ENCODE measurements at regions not wholly inside any gene's neighbourhood (a gene's known extent, or its start where the extent isn't known, plus 50 kb on each side); places are given as distances from the start of the nearest gene placed in this dataset.
A peak's percentile ranks its signal among the peaks of the same experiment; 100 is the strongest.

GRCh38 chr1:115193046-115193828 lies 103.9 kb upstream of the TSPAN2 start:
- Mint-ChIP-seq H3K4me1 (ENCODE audit: unreplicated experiment) (peaks cover 35% of the 10 kb centered on the region), H3K36me3 (no peaks in the 10 kb centered on the region), H3K4me3 (no peak overlapping the region), H3K27me3 (peaks cover 4% of the 10 kb centered on the region), H3K9me3 (no peaks in the 10 kb centered on the region), H3K27ac (no peak overlapping the region)
- no peak for DNase-seq (ENCODE audit: extremely low spot score, unreplicated experiment)
- TF ChIP-seq, protein P1, sequence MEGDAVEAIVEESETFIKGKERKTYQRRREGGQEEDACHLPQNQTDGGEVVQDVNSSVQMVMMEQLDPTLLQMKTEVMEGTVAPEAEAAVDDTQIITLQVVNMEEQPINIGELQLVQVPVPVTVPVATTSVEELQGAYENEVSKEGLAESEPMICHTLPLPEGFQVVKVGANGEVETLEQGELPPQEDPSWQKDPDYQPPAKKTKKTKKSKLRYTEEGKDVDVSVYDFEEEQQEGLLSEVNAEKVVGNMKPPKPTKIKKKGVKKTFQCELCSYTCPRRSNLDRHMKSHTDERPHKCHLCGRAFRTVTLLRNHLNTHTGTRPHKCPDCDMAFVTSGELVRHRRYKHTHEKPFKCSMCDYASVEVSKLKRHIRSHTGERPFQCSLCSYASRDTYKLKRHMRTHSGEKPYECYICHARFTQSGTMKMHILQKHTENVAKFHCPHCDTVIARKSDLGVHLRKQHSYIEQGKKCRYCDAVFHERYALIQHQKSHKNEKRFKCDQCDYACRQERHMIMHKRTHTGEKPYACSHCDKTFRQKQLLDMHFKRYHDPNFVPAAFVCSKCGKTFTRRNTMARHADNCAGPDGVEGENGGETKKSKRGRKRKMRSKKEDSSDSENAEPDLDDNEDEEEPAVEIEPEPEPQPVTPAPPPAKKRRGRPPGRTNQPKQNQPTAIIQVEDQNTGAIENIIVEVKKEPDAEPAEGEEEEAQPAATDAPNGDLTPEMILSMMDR (conservative IDR thresholded peaks at IDR 0.05) = no peak

DNA sequence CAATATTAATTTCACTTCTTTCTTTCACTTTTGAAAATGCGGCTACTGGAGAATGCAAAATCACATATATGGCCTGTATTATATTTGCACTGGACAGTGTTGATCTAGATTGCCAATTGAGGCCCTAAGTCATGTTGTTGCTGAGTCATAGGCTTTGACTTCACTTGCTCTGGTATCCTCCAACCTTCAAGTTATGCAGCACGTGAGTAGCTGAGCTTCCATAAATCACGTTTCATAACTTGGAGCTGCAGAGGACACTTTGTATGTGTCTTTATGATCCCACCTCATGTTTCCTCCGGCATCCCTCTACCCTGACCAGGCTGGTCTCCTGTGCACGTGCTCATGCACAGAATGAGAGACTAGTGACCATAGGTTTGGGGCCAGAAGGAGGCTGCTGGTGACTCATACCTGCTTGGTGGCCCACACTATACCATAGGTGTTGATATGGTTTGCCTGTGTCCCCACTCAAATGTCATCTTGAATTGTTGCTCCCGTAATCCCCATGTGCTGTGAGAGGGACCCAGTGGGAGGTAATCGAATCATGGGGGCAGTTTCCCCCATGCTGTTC lies 103.0 kb upstream of the TSPAN2 start:
- Mint-ChIP-seq H3K4me1 (ENCODE audit: unreplicated experiment) (peaks cover 35% of the 10 kb centered on the region), H3K4me3 (no peak overlapping the region), H3K27me3 (no peaks in the 10 kb centered on the region), H3K36me3 (no peaks in the 10 kb centered on the region), H3K27ac (no peak overlapping the region), H3K9me3 (no peaks in the 10 kb centered on the region)
- TF ChIP-seq, protein P1 (conservative IDR thresholded peaks at IDR 0.05) = no peak
- DNase-seq (ENCODE audit: extremely low spot score, unreplicated experiment) = no peak

DNA sequence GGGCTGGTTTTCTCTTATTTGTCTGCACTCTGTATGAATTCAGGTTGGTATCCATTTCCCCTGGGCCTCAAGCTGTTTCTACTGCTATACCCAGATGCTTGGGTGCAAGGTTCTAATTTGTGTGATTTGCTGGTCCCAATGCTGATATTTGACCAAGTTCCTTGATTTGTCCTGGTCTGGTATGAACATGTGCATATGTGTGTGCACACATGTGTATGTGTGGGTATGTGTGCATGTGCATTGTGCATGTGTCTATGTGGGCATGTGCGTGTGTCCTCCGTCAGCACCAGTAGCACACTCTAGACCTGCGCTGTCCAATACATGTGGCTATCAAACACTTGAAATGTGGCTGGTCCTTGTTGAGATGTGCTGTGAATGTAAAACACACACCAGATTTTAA lies 102.4 kb upstream of the TSPAN2 start:
- H3K27ac Mint-ChIP-seq = no peak overlapping the region
- no peak overlapping the region for H3K4me3 Mint-ChIP-seq
- no peaks in the 10 kb centered on the region for H3K27me3 Mint-ChIP-seq
- H3K9me3 Mint-ChIP-seq = no peaks in the 10 kb centered on the region
- DNase-seq (ENCODE audit: extremely low spot score, unreplicated experiment) = no peak
- peaks cover 35% of the 10 kb centered on the region for H3K4me1 Mint-ChIP-seq (ENCODE audit: unreplicated experiment)
- H3K36me3 Mint-ChIP-seq = no peaks in the 10 kb centered on the region
- TF ChIP-seq, protein P1 (conservative IDR thresholded peaks at IDR 0.05) = no peak

- Mint-ChIP-seq H3K36me3 (no peaks in the 10 kb centered on the region), H3K9me3 (no peaks in the 10 kb centered on the region), H3K4me3 (no peak overlapping the region), H3K4me1 (ENCODE audit: unreplicated experiment) (peaks cover 35% of the 10 kb centered on the region), H3K27me3 (no peaks in the 10 kb centered on the region), H3K27ac (no peak overlapping the region)
- TF ChIP-seq, protein P1 (conservative IDR thresholded peaks at IDR 0.05) = no peak
- DNase-seq (ENCODE audit: extremely low spot score, unreplicated experiment) = no peak
Measured at GRCh38 chr1:115190540-115191170, 101.4 kb upstream of the TSPAN2 start.

GRCh38 chr1:115189814-115190539 lies 100.7 kb upstream of the TSPAN2 start:
- Mint-ChIP-seq H3K9me3 (no peaks in the 10 kb centered on the region), H3K4me1 (ENCODE audit: unreplicated experiment) (peaks cover 33% of the 10 kb centered on the region), H3K36me3 (no peaks in the 10 kb centered on the region), H3K4me3 (no peak overlapping the region), H3K27me3 (no peaks in the 10 kb centered on the region), H3K27ac (peak overlapping the region; percentile 47)
- DNase-seq (ENCODE audit: extremely low spot score, unreplicated experiment) = no peak
- TF ChIP-seq, protein P1 (conservative IDR thresholded peaks at IDR 0.05) = no peak
